WI38 (cell line): ENCODE measurements at regions not wholly inside any gene's neighbourhood (a gene's known extent, or its start where the extent isn't known, plus 50 kb on each side); places are given as distances from the start of the nearest gene placed in this dataset.

ENCODE experiments used
- H3K4me3 ChIP-seq: 2 replicates; pipeline ENCODE4 v1.5.1; 2011; ENCODE audit warnings: low read depth, mild to moderate bottlenecking, control low read depth, low read length
- CTCF ChIP-seq: IDR thresholded peaks from 2 replicates; pipeline ENCODE4 v1.5.1; 2012; ENCODE audit warnings: low read depth, mild to moderate bottlenecking, control low read depth, low read length

- TF ChIP-seq CTCF, result no peak
- no peak overlapping the region for H3K4me3 ChIP-seq
Observed at GRCh38 chr3:162776148-162776547, 1279.5 kb downstream of the OTOL1 start.

GRCh38 chr3:162777118-162777517, 1280.5 kb downstream of the OTOL1 start:
- no peak for TF ChIP-seq CTCF
- H3K4me3 ChIP-seq, result no peak overlapping the region

- no peak overlapping the region for H3K4me3 ChIP-seq
- TF ChIP-seq CTCF, result no peak
Observed at GRCh38 chr3:162780313-162780712, 1283.7 kb downstream of the OTOL1 start.

- TF ChIP-seq CTCF, result no peak
- H3K4me3 ChIP-seq, result no peak overlapping the region
Observed at GRCh38 chr3:162799910-162800309, 1303.3 kb downstream of the OTOL1 start.

- H3K4me3 ChIP-seq, result no peak overlapping the region
- no peak for TF ChIP-seq CTCF
Observed at GRCh38 chr3:162802228-162802965, 1305.8 kb downstream of the OTOL1 start.

- H3K4me3 ChIP-seq, result no peak overlapping the region
- no peak for TF ChIP-seq CTCF
Observed at GRCh38 chr3:162810776-162811175, 1314.2 kb downstream of the OTOL1 start.

- no peak overlapping the region for H3K4me3 ChIP-seq
- TF ChIP-seq CTCF, result no peak
Observed at GRCh38 chr3:162842549-162843216, 1346.1 kb downstream of the OTOL1 start.
